Pancreas (tissue), 10 donors: ENCODE measurements at regions not wholly inside any gene's neighbourhood (a gene's known extent, or its start where the extent isn't known, plus 50 kb on each side); places are given as distances from the start of the nearest gene placed in this dataset.

ENCODE experiments used
- ATAC-seq, 4 donors: fragments of 200-7000 bp; cut with Tn5 transposase; one replicate each; pipeline versions ENCODE4 v1.8.0 to v1.9.1; 2020; ENCODE audit warnings: mild to moderate bottlenecking in 4 of 4, moderate library complexity in 4 of 4
- DNase-seq, 6 donors: peaks; one replicate each; pipeline ENCODE4 v3.0.0-alpha.2; 2020
- FAIRE-seq: peaks from 2 replicates; lab custom pipeline; 2012; peaks lifted over from hg19 to GRCh38; lab: Jason Lieb, UNC
- H3K27ac ChIP-seq, 4 donors: fragments of 200-600 bp; sonication (generic); 1 replicate in 3 of 4; 2 replicates in 1 of 4; pipeline versions ENCODE4 v1.5.0 to v1.8.0; 2020
- H3K27me3 ChIP-seq, 4 donors: fragments of 200-600 bp; one replicate each; pipeline ENCODE4 v1.8.0; 2021
- H3K36me3 ChIP-seq, 3 donors: fragments of 200-600 bp; sonication (generic) in 1 of 3; one replicate each; pipeline versions ENCODE4 v1.5.0 to v1.8.0; 2020 to 2021
- H3K4me1 ChIP-seq, 3 donors: fragments of 200-600 bp; one replicate each; pipeline ENCODE4 v1.8.0; 2021
- H3K4me3 ChIP-seq, 4 donors: fragments of 200-600 bp; sonication (generic) in 2 of 4; one replicate each; pipeline versions ENCODE4 v1.5.0 to v1.8.0; 2020 to 2021
- H3K9me3 ChIP-seq, 4 donors: fragments of 200-600 bp; one replicate each; pipeline ENCODE4 v1.8.0; 2021
- WGBS, 2 donors: extraction: QIAGEN DNeasy Blood & Tissue Kit; methylation state at CpG; one replicate each; pipeline ENCODE4 v1.1.7; 2013; 5-methylcytosine and 5-hydroxymethylcytosine counted together
- intact Hi-C, 3 donors: fragments of 100-400 bp; cut with DNase I; formaldehyde crosslinking; loops; one replicate each; pipeline versions ENCODE4 v1.11.1 to v1.14.2; 2022
- TF ChIP-seq, protein P1 (sequence below), 4 donors: fragments of 200-600 bp; sonication (generic) in 3 of 4; IDR thresholded peaks; one replicate each; pipeline versions ENCODE4 v1.5.0 to v1.8.0; 2021; ENCODE audit warnings: antibody characterized with exemption in 4 of 4
- donor health status: healthy with polysubstance abuse.
- donor health status: DM: no; HTN: no; CAD: no; lungs with moderate emphysema.
- donor health status: DM: no; HTN: no; CAD: no.
- donor health status: control.
- donor health status: control.
- donor health status: Bipolar disorder and iron deficiency.
- donor health status: DM: yes; HTN: yes; CAD: no.
- donor health status: DM: no; HTN: no; CAD: no.
- donor health status: DM: no; HTN: no; CAD: no.
- donor health status: DM: yes; HTN: yes; CAD: no.

DNA sequence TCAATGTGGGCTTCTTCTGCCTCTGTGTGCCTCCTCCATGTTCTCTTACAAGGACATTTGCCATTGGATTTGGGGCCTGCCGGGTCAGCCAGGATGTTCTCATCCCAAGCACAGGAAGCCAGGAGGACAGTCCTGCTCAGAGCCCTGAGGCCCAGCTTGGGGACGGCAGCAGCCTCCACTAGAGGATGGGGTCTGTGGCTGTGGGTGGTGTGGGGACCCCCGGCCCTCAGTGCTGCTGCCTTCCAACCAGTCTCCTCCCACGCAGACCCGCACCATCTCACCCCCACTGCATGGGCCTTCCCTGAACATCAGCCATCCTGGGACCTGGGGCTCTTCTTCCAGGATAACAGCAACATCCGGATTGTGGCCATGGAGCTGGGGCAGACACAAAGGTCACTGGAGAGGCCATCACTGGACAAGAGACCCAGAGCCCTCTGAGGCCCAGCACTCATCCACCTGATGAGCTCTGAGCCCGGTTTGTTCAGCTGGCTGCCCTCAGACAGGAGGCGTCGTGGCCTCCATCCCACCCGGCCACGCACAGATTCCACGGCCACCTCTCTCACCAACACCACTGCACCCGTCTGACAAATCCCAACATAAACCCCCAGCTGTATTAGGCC is 56.5 kb upstream of the C14orf180 start:
- no peaks in the 10 kb centered on the region for H3K9me3 ChIP-seq
- DNase-seq (no peak), ATAC-seq (no peak), FAIRE-seq (no peak)
- TF ChIP-seq, protein P1, sequence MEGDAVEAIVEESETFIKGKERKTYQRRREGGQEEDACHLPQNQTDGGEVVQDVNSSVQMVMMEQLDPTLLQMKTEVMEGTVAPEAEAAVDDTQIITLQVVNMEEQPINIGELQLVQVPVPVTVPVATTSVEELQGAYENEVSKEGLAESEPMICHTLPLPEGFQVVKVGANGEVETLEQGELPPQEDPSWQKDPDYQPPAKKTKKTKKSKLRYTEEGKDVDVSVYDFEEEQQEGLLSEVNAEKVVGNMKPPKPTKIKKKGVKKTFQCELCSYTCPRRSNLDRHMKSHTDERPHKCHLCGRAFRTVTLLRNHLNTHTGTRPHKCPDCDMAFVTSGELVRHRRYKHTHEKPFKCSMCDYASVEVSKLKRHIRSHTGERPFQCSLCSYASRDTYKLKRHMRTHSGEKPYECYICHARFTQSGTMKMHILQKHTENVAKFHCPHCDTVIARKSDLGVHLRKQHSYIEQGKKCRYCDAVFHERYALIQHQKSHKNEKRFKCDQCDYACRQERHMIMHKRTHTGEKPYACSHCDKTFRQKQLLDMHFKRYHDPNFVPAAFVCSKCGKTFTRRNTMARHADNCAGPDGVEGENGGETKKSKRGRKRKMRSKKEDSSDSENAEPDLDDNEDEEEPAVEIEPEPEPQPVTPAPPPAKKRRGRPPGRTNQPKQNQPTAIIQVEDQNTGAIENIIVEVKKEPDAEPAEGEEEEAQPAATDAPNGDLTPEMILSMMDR (IDR thresholded peaks at IDR 0.05): no peak
- H3K4me3 ChIP-seq: no peak overlapping the region
- no peak overlapping the region for H3K27ac ChIP-seq
- intact Hi-C loops: no loop called here
- 83 to 91% methylated on average over 13 of the region's 13 CpGs for WGBS, 2 donors
- no peaks in the 10 kb centered on the region for H3K36me3 ChIP-seq
- no peaks in the 10 kb centered on the region for H3K27me3 ChIP-seq
- H3K4me1 ChIP-seq: no peaks in the 10 kb centered on the region

DNA sequence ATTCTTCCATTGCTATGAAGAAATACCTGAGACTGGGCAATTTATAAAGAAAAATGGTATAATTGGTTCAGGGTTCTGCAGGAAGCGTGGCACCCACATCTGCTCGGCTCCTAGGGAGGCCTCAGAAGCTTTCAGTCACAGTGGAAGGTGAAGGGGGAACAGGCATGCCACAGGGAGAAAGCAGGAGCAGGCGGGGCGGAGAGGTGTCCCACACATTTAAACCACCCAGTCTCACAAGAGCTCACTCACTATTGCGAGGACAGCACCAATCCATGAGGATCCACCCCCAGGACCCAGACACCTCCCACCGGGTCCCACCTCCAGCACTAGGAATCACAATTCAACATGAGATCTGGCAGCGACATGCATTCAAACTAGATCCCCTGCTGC is 56.0 kb upstream of the C14orf180 start:
- intact Hi-C loops: no loop called here
- no peak for FAIRE-seq
- no peak for ATAC-seq

DNA sequence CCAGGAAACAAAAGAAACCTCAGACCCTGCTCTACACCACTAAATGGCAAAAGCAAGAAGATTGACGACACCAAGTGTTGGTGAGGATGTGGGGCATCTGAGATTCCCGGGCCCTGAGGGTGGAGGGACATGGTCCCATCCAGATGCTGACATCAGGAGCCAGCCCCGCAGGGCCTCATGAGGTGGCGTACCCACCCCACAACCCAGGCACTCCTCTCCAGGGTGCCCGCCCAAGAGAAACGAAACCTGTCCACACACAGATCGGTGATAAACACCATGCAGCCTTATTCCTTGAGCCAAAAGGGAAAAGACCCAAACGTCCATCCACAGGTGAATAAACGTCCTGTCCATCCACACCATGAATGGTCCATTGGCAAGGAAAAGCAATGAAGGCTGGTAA is 54.8 kb upstream of the C14orf180 start:
- no peak for FAIRE-seq
- no peak for ATAC-seq
- intact Hi-C loops: no loop called here
- no peaks in the 10 kb centered on the region for H3K4me1 ChIP-seq
- H3K27ac ChIP-seq: no peak overlapping the region
- H3K27me3 ChIP-seq: no peaks in the 10 kb centered on the region
- H3K36me3 ChIP-seq: no peaks in the 10 kb centered on the region
- H3K4me3 ChIP-seq: no peak overlapping the region
- no peaks in the 10 kb centered on the region for H3K9me3 ChIP-seq
- WGBS, 2 donors: 68% methylated on average over 9 of the region's 9 CpGs
- TF ChIP-seq, protein P1 (IDR thresholded peaks at IDR 0.05): no peak
- DNase-seq: no peak

More for the DNA sequence above, 56.0 kb upstream of the C14orf180 start:
- no peaks in the 10 kb centered on the region for H3K9me3 ChIP-seq
- WGBS, 2 donors: 78 to 88% methylated on average over 7 of the region's 7 CpGs
- no peak overlapping the region for H3K4me3 ChIP-seq
- TF ChIP-seq, protein P1 (IDR thresholded peaks at IDR 0.05): no peak
- no peaks in the 10 kb centered on the region for H3K27me3 ChIP-seq
- DNase-seq: no peak
- no peak overlapping the region for H3K27ac ChIP-seq
- H3K4me1 ChIP-seq: no peaks in the 10 kb centered on the region
- no peaks in the 10 kb centered on the region for H3K36me3 ChIP-seq

DNA sequence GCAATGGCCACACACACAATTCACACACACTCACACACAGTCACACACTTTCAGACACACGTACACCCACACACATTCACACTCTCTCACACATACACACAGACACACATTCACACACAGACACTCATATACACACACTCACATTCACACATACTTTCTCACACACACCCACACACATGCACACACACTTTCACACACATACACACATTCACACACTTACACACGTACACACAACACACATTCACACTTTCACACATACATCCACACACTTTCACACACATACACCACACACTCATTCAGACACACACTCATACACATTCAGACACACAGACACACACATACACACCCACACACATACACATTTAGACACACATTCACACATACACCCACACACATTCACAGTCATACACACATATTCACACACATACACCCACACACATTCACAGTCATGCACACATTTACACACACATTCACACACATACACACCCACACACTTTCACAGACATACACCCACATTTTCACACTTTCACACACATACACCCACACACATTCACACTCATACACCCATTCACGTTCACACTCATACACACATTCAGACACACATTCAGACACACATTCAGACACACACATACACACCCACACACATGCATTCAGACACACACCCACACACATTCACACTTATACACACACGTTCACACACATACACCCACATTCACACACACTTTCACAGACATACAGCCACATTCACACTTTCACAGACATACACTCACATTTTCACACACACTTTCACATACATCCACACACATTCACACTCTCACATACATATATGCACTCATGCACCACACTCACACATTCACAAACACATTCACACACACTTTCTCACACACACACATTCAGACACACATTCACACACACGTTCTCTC is 52.6 kb upstream of the C14orf180 start:
- H3K4me3 ChIP-seq: no peak overlapping the region
- H3K27ac ChIP-seq: no peak overlapping the region
- H3K4me1 ChIP-seq: no peaks in the 10 kb centered on the region
- FAIRE-seq: no peak
- intact Hi-C loops: no loop called here
- H3K27me3 ChIP-seq: no peaks in the 10 kb centered on the region
- no peak for DNase-seq
- TF ChIP-seq, protein P1 (IDR thresholded peaks at IDR 0.05): no peak
- ATAC-seq: no peak
- H3K36me3 ChIP-seq: no peaks in the 10 kb centered on the region
- no peaks in the 10 kb centered on the region for H3K9me3 ChIP-seq
- 47 to 60% methylated on average over 5 of the region's 5 CpGs for WGBS, 2 donors
